KMS-11 (cell line): ENCODE measurements at regions not wholly inside any gene's neighbourhood (a gene's known extent, or its start where the extent isn't known, plus 50 kb on each side); places are given as distances from the start of the nearest gene placed in this dataset.

Source experiments
- H2AFZ ChIP-seq: fragments of 200-600 bp; sonication (generic); 2 replicates; pipeline ENCODE4 v1.6.1; 2016; ENCODE audit warnings: antibody characterized with exemption, mixed run types, low read depth
- H3K27ac ChIP-seq: fragments of 200-600 bp; sonication (generic); 2 replicates; pipeline ENCODE4 v1.6.1; 2016; ENCODE audit warnings: mild to moderate bottlenecking, mixed run types
- H3K27me3 ChIP-seq: fragments of 200-600 bp; sonication (generic); 2 replicates; pipeline ENCODE4 v1.6.1; 2017; ENCODE audit warnings: mild to moderate bottlenecking, low read depth, mixed run types, moderate library complexity; ENCODE audit not compliant: insufficient read depth
- H3K36me3 ChIP-seq: fragments of 200-600 bp; sonication (generic); 2 replicates; pipeline ENCODE4 v1.6.1; 2017; ENCODE audit warnings: mild to moderate bottlenecking, mixed run types; ENCODE audit not compliant: insufficient read depth
- H3K4me1 ChIP-seq: fragments of 200-600 bp; sonication (generic); 2 replicates; pipeline ENCODE4 v1.6.1; 2016; ENCODE audit warnings: mild to moderate bottlenecking, low read depth, mixed run types; ENCODE audit not compliant: poor library complexity, severe bottlenecking
- H3K4me2 ChIP-seq: fragments of 200-600 bp; sonication (generic); 2 replicates; pipeline ENCODE4 v1.7.0; 2016; ENCODE audit warnings: mild to moderate bottlenecking, mixed run types
- H3K4me3 ChIP-seq: fragments of 200-600 bp; sonication (generic); IDR thresholded peaks from 2 replicates; pipeline ENCODE4 v1.6.1; 2017; ENCODE audit warnings: low read depth, low read length, mixed read lengths; ENCODE audit not compliant: insufficient read depth
- H3K79me2 ChIP-seq: fragments of 200-600 bp; sonication (generic); 2 replicates; pipeline ENCODE4 v1.6.1; 2016; ENCODE audit warnings: low read depth, mixed run types; ENCODE audit not compliant: insufficient read depth
- H3K9ac ChIP-seq: fragments of 200-600 bp; sonication (generic); 2 replicates; pipeline ENCODE4 v1.6.1; 2016; ENCODE audit warnings: mild to moderate bottlenecking, mixed run types
- H4K20me1 ChIP-seq: fragments of 200-600 bp; sonication (generic); 2 replicates; pipeline ENCODE4 v1.6.1; 2016; ENCODE audit warnings: mild to moderate bottlenecking, mixed run types; ENCODE audit not compliant: insufficient read depth
- TF ChIP-seq, protein P1 (sequence below): fragments of 200-600 bp; sonication (generic); conservative IDR thresholded peaks from 2 replicates; pipeline ENCODE4 v1.6.1; 2017; ENCODE audit warnings: low read depth, mild to moderate bottlenecking, antibody characterized with exemption, low read length, moderate library complexity, mixed read lengths

DNA sequence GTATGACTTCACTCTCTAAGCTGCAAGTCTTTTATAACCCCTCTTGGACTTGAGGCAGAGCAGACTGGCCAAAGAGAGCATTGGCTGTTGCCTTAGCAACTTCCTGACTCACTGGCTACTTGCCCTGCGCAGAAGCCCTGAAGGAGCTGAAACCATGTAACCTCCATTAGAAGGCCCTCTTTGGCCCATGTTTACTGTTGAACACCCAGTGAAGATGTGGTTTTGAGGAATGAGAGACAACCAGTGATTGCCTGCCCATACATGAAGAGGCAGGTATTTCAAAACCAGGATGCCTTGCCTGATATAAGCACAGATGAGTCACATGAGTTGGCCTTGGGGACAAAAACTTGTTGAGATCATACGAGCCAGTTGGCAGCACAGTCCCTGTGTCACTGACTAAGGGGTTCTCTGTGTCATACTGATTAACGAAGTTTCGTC is 182.5 kb downstream of the EDN1 start:
- no peaks in the 10 kb centered on the region for H3K79me2 ChIP-seq
- H3K36me3 ChIP-seq = no peaks in the 10 kb centered on the region
- H3K4me3 ChIP-seq = no peak overlapping the region
- H3K4me2 ChIP-seq = no peak overlapping the region
- H3K9ac ChIP-seq = no peak overlapping the region
- TF ChIP-seq, protein P1, sequence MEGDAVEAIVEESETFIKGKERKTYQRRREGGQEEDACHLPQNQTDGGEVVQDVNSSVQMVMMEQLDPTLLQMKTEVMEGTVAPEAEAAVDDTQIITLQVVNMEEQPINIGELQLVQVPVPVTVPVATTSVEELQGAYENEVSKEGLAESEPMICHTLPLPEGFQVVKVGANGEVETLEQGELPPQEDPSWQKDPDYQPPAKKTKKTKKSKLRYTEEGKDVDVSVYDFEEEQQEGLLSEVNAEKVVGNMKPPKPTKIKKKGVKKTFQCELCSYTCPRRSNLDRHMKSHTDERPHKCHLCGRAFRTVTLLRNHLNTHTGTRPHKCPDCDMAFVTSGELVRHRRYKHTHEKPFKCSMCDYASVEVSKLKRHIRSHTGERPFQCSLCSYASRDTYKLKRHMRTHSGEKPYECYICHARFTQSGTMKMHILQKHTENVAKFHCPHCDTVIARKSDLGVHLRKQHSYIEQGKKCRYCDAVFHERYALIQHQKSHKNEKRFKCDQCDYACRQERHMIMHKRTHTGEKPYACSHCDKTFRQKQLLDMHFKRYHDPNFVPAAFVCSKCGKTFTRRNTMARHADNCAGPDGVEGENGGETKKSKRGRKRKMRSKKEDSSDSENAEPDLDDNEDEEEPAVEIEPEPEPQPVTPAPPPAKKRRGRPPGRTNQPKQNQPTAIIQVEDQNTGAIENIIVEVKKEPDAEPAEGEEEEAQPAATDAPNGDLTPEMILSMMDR = no peak
- H4K20me1 ChIP-seq = no peaks in the 10 kb centered on the region
- H2AFZ ChIP-seq = no peak overlapping the region
- no peak overlapping the region for H3K27ac ChIP-seq
- no peaks in the 10 kb centered on the region for H3K4me1 ChIP-seq
- H3K27me3 ChIP-seq = no peaks in the 10 kb centered on the region

DNA sequence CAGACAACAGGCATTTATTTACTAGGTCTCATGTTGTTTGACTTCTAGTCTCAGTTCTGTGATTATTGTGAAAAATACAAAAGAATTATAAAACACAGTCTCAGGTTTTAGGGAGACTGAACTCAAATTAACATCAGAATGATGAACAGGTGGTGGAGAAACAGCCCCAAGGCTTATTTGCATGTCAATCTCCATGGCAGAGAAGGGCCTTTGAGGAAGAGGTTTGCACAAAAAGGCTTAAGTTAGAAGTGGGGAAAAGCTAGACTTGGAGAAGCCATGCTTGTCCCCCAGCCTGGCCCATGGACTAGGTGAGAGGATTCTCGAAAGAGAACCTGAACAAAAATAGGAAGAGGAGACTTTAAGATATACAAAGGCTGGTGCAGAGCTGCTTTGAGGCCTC is 183.3 kb downstream of the EDN1 start:
- no peak overlapping the region for H3K4me3 ChIP-seq
- no peak overlapping the region for H2AFZ ChIP-seq
- no peaks in the 10 kb centered on the region for H4K20me1 ChIP-seq
- no peak overlapping the region for H3K27ac ChIP-seq
- H3K9ac ChIP-seq = no peak overlapping the region
- H3K4me1 ChIP-seq = no peaks in the 10 kb centered on the region
- no peak overlapping the region for H3K4me2 ChIP-seq
- no peaks in the 10 kb centered on the region for H3K79me2 ChIP-seq
- H3K27me3 ChIP-seq = no peaks in the 10 kb centered on the region
- H3K36me3 ChIP-seq = no peaks in the 10 kb centered on the region
- TF ChIP-seq, protein P1 = no peak

DNA sequence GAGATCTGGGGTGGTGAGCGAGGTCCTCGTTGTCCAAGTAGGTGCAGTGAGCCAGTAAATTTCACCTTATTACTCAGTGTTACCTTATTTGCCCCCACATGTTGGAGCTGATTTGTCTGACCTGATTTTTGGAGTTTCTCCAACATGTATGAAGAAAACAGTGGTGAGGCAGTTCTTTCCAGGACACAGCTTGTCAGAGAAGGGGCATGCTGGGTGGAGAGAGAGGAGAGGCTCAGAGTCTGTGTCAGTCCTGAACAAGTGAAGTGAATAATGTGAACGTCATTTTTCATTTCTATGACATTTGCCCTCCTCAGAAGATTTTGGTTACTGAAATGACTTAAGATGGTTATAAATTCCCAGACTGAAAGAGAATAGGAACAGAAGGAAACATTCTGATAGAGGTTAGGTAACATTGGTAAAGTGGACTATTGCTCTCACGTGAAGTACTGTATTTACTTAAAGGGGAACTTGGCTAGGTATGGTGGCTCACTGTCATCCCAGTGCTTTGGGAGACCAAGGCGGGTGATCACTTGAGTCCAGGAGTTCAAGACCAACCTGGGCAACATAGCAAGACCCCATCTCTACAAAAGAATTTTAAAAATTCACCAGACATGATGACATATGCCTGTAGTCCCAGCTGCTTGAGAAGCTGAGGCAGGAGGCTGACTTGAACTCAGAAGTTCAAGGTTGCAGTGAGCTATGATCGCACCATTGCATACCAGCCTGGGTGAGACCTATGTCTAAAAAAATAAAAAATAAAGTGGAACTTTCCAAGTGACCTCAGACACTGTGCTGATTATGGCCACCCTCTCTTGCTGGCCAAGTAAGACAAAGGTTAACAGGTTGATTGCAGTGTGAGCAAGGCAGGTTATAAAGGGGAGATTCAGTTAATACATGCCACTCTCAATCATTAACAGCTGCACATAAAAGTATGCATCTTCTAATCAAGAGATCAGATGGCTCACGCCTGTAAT is 184.3 kb downstream of the EDN1 start:
- H4K20me1 ChIP-seq = no peaks in the 10 kb centered on the region
- no peak overlapping the region for H3K4me2 ChIP-seq
- H3K27ac ChIP-seq = no peak overlapping the region
- no peaks in the 10 kb centered on the region for H3K4me1 ChIP-seq
- H3K36me3 ChIP-seq = no peaks in the 10 kb centered on the region
- H3K79me2 ChIP-seq = no peaks in the 10 kb centered on the region
- TF ChIP-seq, protein P1 = no peak
- H3K4me3 ChIP-seq = no peak overlapping the region
- H2AFZ ChIP-seq = no peak overlapping the region
- H3K27me3 ChIP-seq = no peaks in the 10 kb centered on the region
- H3K9ac ChIP-seq = no peak overlapping the region

DNA sequence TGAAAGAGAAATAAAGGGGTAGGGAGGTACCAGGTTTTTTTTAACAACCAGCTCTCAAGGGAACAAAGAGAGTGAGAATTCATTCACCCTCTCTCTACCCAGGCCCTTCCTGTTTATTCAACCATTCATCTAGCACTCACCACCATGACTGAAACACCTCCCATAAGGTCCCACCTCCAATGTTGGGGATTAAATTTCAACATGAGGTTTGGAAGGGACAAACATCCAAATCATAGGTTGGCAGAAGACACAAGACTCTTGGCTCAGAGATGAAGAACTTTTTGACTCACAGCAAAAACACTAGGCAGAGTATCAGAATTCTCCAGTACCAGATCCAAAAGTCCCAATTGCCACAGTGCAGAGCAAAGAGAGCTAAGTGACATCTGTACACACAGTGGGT is 186.3 kb downstream of the EDN1 start:
- Histone ChIP-seq H3K27ac (no peak overlapping the region), H3K79me2 (no peaks in the 10 kb centered on the region), H3K36me3 (no peaks in the 10 kb centered on the region), H2AFZ (no peak overlapping the region), H3K4me2 (no peak overlapping the region), H3K4me3 (no peak overlapping the region), H3K9ac (no peak overlapping the region), H3K27me3 (no peaks in the 10 kb centered on the region), H3K4me1 (no peaks in the 10 kb centered on the region), H4K20me1 (no peaks in the 10 kb centered on the region)
- TF ChIP-seq, protein P1 = no peak
